RWPE1 (cell line): ENCODE measurements at regions not wholly inside any gene's neighbourhood (a gene's known extent, or its start where the extent isn't known, plus 50 kb on each side); places are given as distances from the start of the nearest gene placed in this dataset.
A peak's percentile ranks its signal among the peaks of the same experiment; 100 is the strongest.

Source experiments
- CTCF ChIA-PET: fragments of 350-600 bp; sonication (Branson Sonifier 250); formaldehyde crosslinking; extraction: SDS; loops from one replicate; lab custom pipeline; 2021; lab: Yijun Ruan, JAX
- POLR2A ChIA-PET: fragments of 400-600 bp; formaldehyde crosslinking; extraction: SDS; loops from one replicate; lab custom pipeline; 2020; ENCODE audit warnings: antibody characterized with exemption; ENCODE audit not compliant: low non-redundant PET; lab: Yijun Ruan, JAX
- DNase-seq: peaks from one replicate; pipeline ENCODE4 v3.0.0; 2012; ENCODE audit warnings: low spot score
- H3K27ac ChIP-seq: fragments of 450-650 bp; 2 replicates; pipeline ENCODE4 v1.5.1; 2017
- CTCF ChIP-seq: fragments of 450-650 bp; conservative IDR thresholded peaks from 2 replicates; pipeline ENCODE4 v1.5.1; 2017; ENCODE audit warnings: low read depth, mild to moderate bottlenecking

- ChIA-PET POLR2A (no interaction called here), CTCF (interaction anchor here (1.2 kb wide), 1 partner anchor 96 kb away, joined by 3 read pairs; no protein-coding TSS in a partner anchor)
- peak overlapping the region; percentile 58 for H3K27ac ChIP-seq
- DNase-seq: peak; percentile 60
- no peak for TF ChIP-seq CTCF
These were observed 315.3 kb downstream of the PTTG2 start for GRCh38 chr4:38275331-38276100.

GRCh38 chr4:38278255-38278654 lies 318.1 kb downstream of the PTTG2 start:
- no peak overlapping the region for H3K27ac ChIP-seq
- POLR2A ChIA-PET: no interaction called here
- CTCF ChIA-PET: no interaction called here
- no peak for TF ChIP-seq CTCF
- DNase-seq: no peak

- H3K27ac ChIP-seq: peak overlapping the region; percentile 20; the same call in 1 of the 2 replicates
- CTCF ChIA-PET: interaction anchor here (0.5 to 0.9 kb wide), 2 partner anchors 58 to 178 kb away, joined by 3 to 4 read pairs; no protein-coding TSS in a partner anchor
- POLR2A ChIA-PET: no interaction called here
- TF ChIP-seq CTCF: no peak
- DNase-seq: no peak
These were observed 318.9 kb downstream of the PTTG2 start for GRCh38 chr4:38279077-38279476.

GRCh38 chr4:38279650-38280322 lies 319.6 kb downstream of the PTTG2 start:
- ChIA-PET CTCF (interaction anchor here (0.5 to 0.9 kb wide), 2 partner anchors 57 to 179 kb away, joined by 3 to 4 read pairs; no protein-coding TSS in a partner anchor), POLR2A (no interaction called here)

GRCh38 chr4:38280323-38280706 lies 320.1 kb downstream of the PTTG2 start:
- ChIA-PET POLR2A (no interaction called here), CTCF (interaction anchor here (0.7 to 0.9 kb wide), 2 partner anchors 179 to 422 kb away, joined by 3 read pairs; no protein-coding TSS in a partner anchor)
- no peak for TF ChIP-seq CTCF
- no peak for DNase-seq
- H3K27ac ChIP-seq: no peak overlapping the region

More at GRCh38 chr4:38279650-38280322, 319.6 kb downstream of the PTTG2 start:
- DNase-seq: no peak
- H3K27ac ChIP-seq: peak overlapping the region; percentile 20
- no peak for TF ChIP-seq CTCF

GRCh38 chr4:38281371-38282071 lies 321.3 kb downstream of the PTTG2 start:
- TF ChIP-seq CTCF: no peak
- CTCF ChIA-PET: interaction anchor here (0.6 kb wide), 1 partner anchor 22 kb away, joined by 3 read pairs; no protein-coding TSS in a partner anchor
- peak; percentile 19 for DNase-seq
- POLR2A ChIA-PET: no interaction called here
- H3K27ac ChIP-seq: no peak overlapping the region
